H1 (cell line): ENCODE measurements at regions not wholly inside any gene's neighbourhood (a gene's known extent, or its start where the extent isn't known, plus 50 kb on each side); places are given as distances from the start of the nearest gene placed in this dataset.

ENCODE experiments used
- ATF2 ChIP-seq: IDR thresholded peaks from 2 replicates; pipeline ENCODE4 v1.6.1; 2012; ENCODE audit warnings: low read length, inconsistent platforms
- CHD7 ChIP-seq: fragments of 300-600 bp; sonication (generic); IDR thresholded peaks from 2 replicates; pipeline ENCODE4 v1.7.1; 2012; ENCODE audit warnings: low read length, moderate library complexity, mild to moderate bottlenecking, inconsistent platforms; ENCODE audit not compliant: insufficient replicate concordance
- CREB1 ChIP-seq: IDR thresholded peaks from 2 replicates; pipeline ENCODE4 v1.6.1; 2012; ENCODE audit warnings: inconsistent platforms
- CTBP2 ChIP-seq: IDR thresholded peaks from 2 replicates; pipeline ENCODE4 v1.7.0; 2011; ENCODE audit warnings: borderline replicate concordance, mild to moderate bottlenecking, moderate library complexity, mixed read lengths, low read length; ENCODE audit not compliant: insufficient read depth, insufficient read length
- FOSL1 ChIP-seq: IDR thresholded peaks from 2 replicates; pipeline ENCODE4 v1.6.1; 2011; ENCODE audit warnings: mild to moderate bottlenecking, low read depth, low read length, moderate library complexity; ENCODE audit not compliant: insufficient read depth
- JUN ChIP-seq: IDR thresholded peaks from 2 replicates; pipeline ENCODE4 v1.6.1; 2011; ENCODE audit warnings: low read depth, mild to moderate bottlenecking, improper control_type of control experiment, low read length
- KDM4A ChIP-seq: IDR thresholded peaks from one replicate; pipeline ENCODE4 v1.7.1; 2012; ENCODE audit warnings: low read depth, mild to moderate bottlenecking, moderate library complexity, low read length, inconsistent platforms; ENCODE audit not compliant: severe bottlenecking
- RXRA ChIP-seq: IDR thresholded peaks from 2 replicates; pipeline ENCODE4 v1.6.1; 2011; ENCODE audit warnings: low read depth, mild to moderate bottlenecking, low read length, moderate library complexity; ENCODE audit not compliant: insufficient read depth
- SIX5 ChIP-seq: IDR thresholded peaks from 2 replicates; pipeline ENCODE4 v1.6.1; 2011; ENCODE audit warnings: mild to moderate bottlenecking, low read depth, low read length
- SP4 ChIP-seq: IDR thresholded peaks from 2 replicates; pipeline ENCODE4 v1.6.1; 2012; ENCODE audit warnings: low read length, inconsistent platforms

GRCh38 chr12:13896063-13896626 lies 85.3 kb downstream of the GRIN2B start (continued):
- no peak for TF ChIP-seq CHD7
- TF ChIP-seq ATF2: no peak
- TF ChIP-seq KDM4A: no peak
- TF ChIP-seq SIX5: no peak
- TF ChIP-seq FOSL1: no peak
- TF ChIP-seq CREB1: no peak
- TF ChIP-seq RXRA: no peak
- TF ChIP-seq SP4: no peak
- no peak for TF ChIP-seq CTBP2
- no peak for TF ChIP-seq JUN
